ENCODE measurements at regions not wholly inside any gene's neighbourhood (a gene's known extent, or its start where the extent isn't known, plus 50 kb on each side); places are given as distances from the start of the nearest gene placed in this dataset.
"Not testable (repeated sequence)": the region's sequence is repeated elsewhere in the genome, so short reads cannot be mapped to it uniquely, and the experiment has no call there.

- TF ChIP-seq CTCF (IDR thresholded peaks at IDR 0.05; ENCODE audit: low read depth, low read length, missing input control) (no peak), YY1 (IDR thresholded peaks at IDR 0.05) (no peak), ZBTB33 (IDR thresholded peaks at IDR 0.05) (no peak), HNF4G (IDR thresholded peaks at IDR 0.05) (no peak)
Measured at GRCh38 chr20:30485331-30486102, 771.9 kb upstream of the DEFB115 start (continued).

GRCh38 chr20:30486103-30486478, 771.4 kb upstream of the DEFB115 start:
- DNase-seq (ENCODE audit: low spot score), result no peak
- H3K4me3 ChIP-seq (ENCODE audit: low read depth in 1 of 3, low read length in 3 of 3), result no peak overlapping the region
- no peak for TF ChIP-seq FOXA1 (IDR thresholded peaks at IDR 0.05)
- no peak for TF ChIP-seq SP1 (IDR thresholded peaks at IDR 0.05)
- TF ChIP-seq EGR1 (IDR thresholded peaks at IDR 0.05; ENCODE audit: low read depth in 2 of 2), result no peak
- no peak for TF ChIP-seq YY1 (IDR thresholded peaks at IDR 0.05)
- TF ChIP-seq TAF1 (conservative IDR thresholded peaks at IDR 0.05), result no peak
- TF ChIP-seq NR2F2 (IDR thresholded peaks at IDR 0.05), result no peak
- TF ChIP-seq, protein P1, sequence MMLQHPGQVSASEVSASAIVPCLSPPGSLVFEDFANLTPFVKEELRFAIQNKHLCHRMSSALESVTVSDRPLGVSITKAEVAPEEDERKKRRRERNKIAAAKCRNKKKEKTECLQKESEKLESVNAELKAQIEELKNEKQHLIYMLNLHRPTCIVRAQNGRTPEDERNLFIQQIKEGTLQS (IDR thresholded peaks at IDR 0.05), result no peak
- no peak for TF ChIP-seq FOXA2 (IDR thresholded peaks at IDR 0.05)
- no peak for TF ChIP-seq HNF4G (IDR thresholded peaks at IDR 0.05)
- TF ChIP-seq RAD21 (IDR thresholded peaks at IDR 0.05), result no peak
- TF ChIP-seq MAX (IDR thresholded peaks at IDR 0.05), result no peak
- TF ChIP-seq, protein P2, sequence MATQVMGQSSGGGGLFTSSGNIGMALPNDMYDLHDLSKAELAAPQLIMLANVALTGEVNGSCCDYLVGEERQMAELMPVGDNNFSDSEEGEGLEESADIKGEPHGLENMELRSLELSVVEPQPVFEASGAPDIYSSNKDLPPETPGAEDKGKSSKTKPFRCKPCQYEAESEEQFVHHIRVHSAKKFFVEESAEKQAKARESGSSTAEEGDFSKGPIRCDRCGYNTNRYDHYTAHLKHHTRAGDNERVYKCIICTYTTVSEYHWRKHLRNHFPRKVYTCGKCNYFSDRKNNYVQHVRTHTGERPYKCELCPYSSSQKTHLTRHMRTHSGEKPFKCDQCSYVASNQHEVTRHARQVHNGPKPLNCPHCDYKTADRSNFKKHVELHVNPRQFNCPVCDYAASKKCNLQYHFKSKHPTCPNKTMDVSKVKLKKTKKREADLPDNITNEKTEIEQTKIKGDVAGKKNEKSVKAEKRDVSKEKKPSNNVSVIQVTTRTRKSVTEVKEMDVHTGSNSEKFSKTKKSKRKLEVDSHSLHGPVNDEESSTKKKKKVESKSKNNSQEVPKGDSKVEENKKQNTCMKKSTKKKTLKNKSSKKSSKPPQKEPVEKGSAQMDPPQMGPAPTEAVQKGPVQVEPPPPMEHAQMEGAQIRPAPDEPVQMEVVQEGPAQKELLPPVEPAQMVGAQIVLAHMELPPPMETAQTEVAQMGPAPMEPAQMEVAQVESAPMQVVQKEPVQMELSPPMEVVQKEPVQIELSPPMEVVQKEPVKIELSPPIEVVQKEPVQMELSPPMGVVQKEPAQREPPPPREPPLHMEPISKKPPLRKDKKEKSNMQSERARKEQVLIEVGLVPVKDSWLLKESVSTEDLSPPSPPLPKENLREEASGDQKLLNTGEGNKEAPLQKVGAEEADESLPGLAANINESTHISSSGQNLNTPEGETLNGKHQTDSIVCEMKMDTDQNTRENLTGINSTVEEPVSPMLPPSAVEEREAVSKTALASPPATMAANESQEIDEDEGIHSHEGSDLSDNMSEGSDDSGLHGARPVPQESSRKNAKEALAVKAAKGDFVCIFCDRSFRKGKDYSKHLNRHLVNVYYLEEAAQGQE (IDR thresholded peaks at IDR 0.05), result no peak
- TF ChIP-seq RXRA (IDR thresholded peaks at IDR 0.05), result no peak
- no peaks in the 10 kb centered on the region for H3K27me3 ChIP-seq (ENCODE audit: control insufficient read depth in 4 of 4, insufficient read depth in 4 of 4, low read length in 3 of 4)
- no peaks in the 10 kb centered on the region for H3K36me3 ChIP-seq (ENCODE audit: control insufficient read depth in 4 of 4, insufficient read depth in 3 of 4, low read depth in 1 of 4, low read length in 3 of 4)
- no peak overlapping the region for H3K9ac ChIP-seq (ENCODE audit: low read depth in 1 of 2, low read length in 2 of 2)
- H3K9me3 ChIP-seq (ENCODE audit: control insufficient read depth in 4 of 4, low read length in 3 of 4), result peaks cover 0 to 4% (median 0%) of the 10 kb centered on the region in 4 donors
- H3K27ac ChIP-seq (ENCODE audit: low read depth in 1 of 2, low read length in 2 of 2), result no peak overlapping the region
- H3K4me1 ChIP-seq (ENCODE audit: control insufficient read depth in 4 of 4, insufficient read depth in 4 of 4, low read length in 3 of 4), result no peaks in the 10 kb centered on the region
- WGBS, result 93% methylated on average over 13 of the region's 14 CpGs

DNA sequence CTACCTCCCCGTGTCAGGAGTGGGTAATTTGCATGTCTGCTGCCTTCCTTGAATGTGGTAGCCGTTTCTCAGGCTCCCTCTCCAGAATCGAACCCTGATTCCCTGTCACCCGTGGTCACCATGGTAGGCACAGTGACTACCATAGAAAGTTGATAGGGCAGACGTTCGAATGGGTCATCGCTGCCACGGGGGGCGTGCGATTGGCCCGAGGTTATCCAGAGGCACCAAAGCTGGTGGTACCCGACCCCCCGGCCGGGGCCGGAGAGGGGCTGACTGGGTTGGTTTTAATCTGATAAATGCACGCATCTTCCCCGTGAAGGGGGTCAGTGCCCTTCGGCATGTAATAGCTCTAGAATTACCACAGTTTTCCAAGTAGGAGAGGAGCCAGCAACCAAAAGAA, 770.0 kb upstream of the DEFB115 start:
- not testable (repeated sequence) for H3K36me3 ChIP-seq (ENCODE audit: control insufficient read depth in 4 of 4, insufficient read depth in 3 of 4, low read depth in 1 of 4, low read length in 3 of 4); H3K27ac ChIP-seq (ENCODE audit: low read depth in 1 of 2, low read length in 2 of 2); H3K4me3 ChIP-seq (ENCODE audit: low read depth in 1 of 3, low read length in 3 of 3); DNase-seq (ENCODE audit: low spot score); H3K9me3 ChIP-seq (ENCODE audit: control insufficient read depth in 4 of 4, low read length in 3 of 4); H3K27me3 ChIP-seq (ENCODE audit: control insufficient read depth in 4 of 4, insufficient read depth in 4 of 4, low read length in 3 of 4); H3K4me1 ChIP-seq (ENCODE audit: control insufficient read depth in 4 of 4, insufficient read depth in 4 of 4, low read length in 3 of 4); H3K9ac ChIP-seq (ENCODE audit: low read depth in 1 of 2, low read length in 2 of 2)
- WGBS, result 90% methylated on average over 18 of the region's 18 CpGs

Measured in liver (tissue), 8 donors.